ENCODE measurements at regions not wholly inside any gene's neighbourhood (a gene's known extent, or its start where the extent isn't known, plus 50 kb on each side); places are given as distances from the start of the nearest gene placed in this dataset.
"Not testable (repeated sequence)": the region's sequence is repeated elsewhere in the genome, so short reads cannot be mapped to it uniquely, and the experiment has no call there.

GRCh38 chr6:27669624-27670301, 196.9 kb upstream of the ZNF184 start:
- Histone ChIP-seq H3K4me1 (ENCODE audit: insufficient read depth, low read length) (peaks cover 5% of the 10 kb centered on the region), H3K27ac (ENCODE audit: low read depth, low read length) (peak overlapping the region; percentile 34), H3K4me3 (ENCODE audit: low read length) (no peak overlapping the region), H3K27me3 (ENCODE audit: insufficient read depth, low read length, poor library complexity, severe bottlenecking) (peaks cover 82% of the 10 kb centered on the region), H3K36me3 (ENCODE audit: insufficient read depth, low read length) (no peaks in the 10 kb centered on the region), H3K9me3 (ENCODE audit: low read length) (no peaks in the 10 kb centered on the region)
- Mint-ChIP-seq H3K4me3 (peak overlapping the region in 6 of 7 donors; percentile 5 to 72 (median 58)), H3K27me3 (peaks cover 90 to 93% of the 10 kb centered on the region in 2 donors), H3K27ac (peak overlapping the region in 7 of 8 donors; percentile 19 to 84 (median 73)), H3K9me3 (peaks cover 24 to 59% (median 55%) of the 10 kb centered on the region in 5 donors), H3K36me3 (peaks cover 0 to 4% (median 3%) of the 10 kb centered on the region in 3 donors), H3K4me1 (peaks cover 24 to 54% (median 31%) of the 10 kb centered on the region in 3 donors)
- ChIA-PET CTCF (interaction anchor here (1.0 to 1.9 kb wide), 2 partner anchors 18 to 60 kb away, joined by 3 to 4 read pairs; no protein-coding TSS in a partner anchor), POLR2A (interaction anchor here (0.5 kb wide), 1 partner anchor 1341 kb away, joined by 3 read pairs; no protein-coding TSS in a partner anchor)
- no peak for DNase-seq

DNA sequence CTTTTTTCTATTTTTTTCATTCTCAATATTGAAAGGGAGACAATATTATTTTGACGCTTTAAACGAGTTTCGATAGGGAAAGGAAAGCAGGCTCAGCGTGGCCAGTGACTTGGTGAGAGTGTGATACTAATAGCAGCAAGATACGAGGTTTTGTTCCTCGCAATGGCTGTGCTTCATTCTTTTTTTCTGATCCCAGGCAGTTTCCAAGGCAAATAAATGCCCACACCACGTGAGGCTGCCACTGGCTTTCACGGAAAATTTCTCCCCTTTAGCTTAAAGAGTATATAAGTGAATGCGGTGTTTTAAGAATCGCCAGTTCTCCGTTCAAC, 196.4 kb upstream of the ZNF184 start:
- H3K27me3 ChIP-seq (ENCODE audit: insufficient read depth, low read length, poor library complexity, severe bottlenecking): peaks cover 84% of the 10 kb centered on the region
- no peaks in the 10 kb centered on the region for H3K36me3 ChIP-seq (ENCODE audit: insufficient read depth, low read length)
- no peak for DNase-seq
- Mint-ChIP-seq H3K4me1 (peaks cover 24 to 54% (median 31%) of the 10 kb centered on the region in 3 donors), H3K27me3 (peaks cover 90 to 91% of the 10 kb centered on the region in 2 donors), H3K27ac (peak overlapping the region in 7 of 8 donors; percentile 3 to 84 (median 73)), H3K4me3 (peak overlapping the region; percentile 5 to 72 (median 51)), H3K9me3 (peaks cover 24 to 59% (median 55%) of the 10 kb centered on the region in 5 donors), H3K36me3 (peaks cover 0 to 4% (median 3%) of the 10 kb centered on the region in 3 donors)
- peak overlapping the region; percentile 34 for H3K27ac ChIP-seq (ENCODE audit: low read depth, low read length)
- ChIA-PET CTCF (interaction anchor here (1.0 kb wide), 1 partner anchor 60 kb away, joined by 3 read pairs; no protein-coding TSS in a partner anchor), POLR2A (interaction anchor here (0.5 kb wide), 1 partner anchor 1341 kb away, joined by 3 read pairs; no protein-coding TSS in a partner anchor)
- no peaks in the 10 kb centered on the region for H3K9me3 ChIP-seq (ENCODE audit: low read length)
- H3K4me1 ChIP-seq (ENCODE audit: insufficient read depth, low read length): peaks cover 5% of the 10 kb centered on the region
- H3K4me3 ChIP-seq (ENCODE audit: low read length): no peak overlapping the region

DNA sequence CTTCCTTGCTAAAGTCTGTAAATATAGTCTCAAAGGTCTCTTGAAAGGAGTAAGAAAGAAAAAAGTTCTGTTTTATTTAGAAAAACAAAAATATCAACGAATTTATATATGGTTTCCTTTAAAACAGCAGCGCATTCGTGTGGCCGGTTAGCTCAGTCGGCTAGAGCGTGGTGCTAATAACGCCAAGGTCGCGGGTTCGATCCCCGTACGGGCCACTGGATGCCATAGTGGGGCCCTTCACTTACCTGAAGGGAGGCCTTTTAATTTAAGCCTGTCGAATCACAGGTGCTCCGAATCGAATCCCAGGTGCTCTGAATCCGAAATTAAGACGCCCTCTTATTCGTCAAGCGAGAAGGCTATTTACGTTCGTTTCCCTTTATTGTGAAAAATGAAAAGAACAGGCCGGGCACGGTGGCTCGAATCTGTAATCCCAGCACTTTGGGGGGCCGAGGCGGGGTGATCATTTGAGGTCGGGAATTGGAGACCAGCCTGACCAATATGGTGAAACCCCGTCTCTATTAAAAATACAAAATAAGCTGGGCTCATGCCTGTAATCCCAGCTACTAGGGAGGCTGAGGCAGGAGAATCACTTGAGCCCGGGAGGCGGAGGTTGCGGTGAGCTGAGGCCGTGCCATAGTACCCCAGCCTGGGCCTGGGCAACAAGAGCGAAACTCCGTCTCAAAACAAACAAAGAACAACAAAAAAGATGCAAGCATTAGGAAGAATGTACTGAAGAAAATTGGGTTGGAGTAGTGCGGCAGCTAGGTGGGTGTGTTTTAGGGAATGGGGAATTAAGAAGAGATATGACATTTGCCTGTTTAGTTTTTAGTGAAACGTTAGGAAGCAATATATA, 195.8 kb upstream of the ZNF184 start:
- Histone ChIP-seq H3K27ac (ENCODE audit: low read depth, low read length) (peak overlapping the region; percentile 64), H3K9me3 (ENCODE audit: low read length) (no peaks in the 10 kb centered on the region), H3K4me1 (ENCODE audit: insufficient read depth, low read length) (peaks cover 5% of the 10 kb centered on the region), H3K36me3 (ENCODE audit: insufficient read depth, low read length) (no peaks in the 10 kb centered on the region), H3K27me3 (ENCODE audit: insufficient read depth, low read length, poor library complexity, severe bottlenecking) (peaks cover 84% of the 10 kb centered on the region), H3K4me3 (ENCODE audit: low read length) (no peak overlapping the region)
- H3K27me3 Mint-ChIP-seq: peaks cover 84 to 88% of the 10 kb centered on the region in 2 donors
- H3K4me1 Mint-ChIP-seq: peaks cover 24 to 54% (median 31%) of the 10 kb centered on the region in 3 donors
- H3K27ac Mint-ChIP-seq: peak overlapping the region in 7 of 8 donors; percentile 23 to 84 (median 73)
- H3K9me3 Mint-ChIP-seq: peaks cover 24 to 58% (median 54%) of the 10 kb centered on the region in 5 donors
- ChIA-PET POLR2A (interaction anchor here (0.5 kb wide), 1 partner anchor 1340 kb away, joined by 3 read pairs; no protein-coding TSS in a partner anchor), CTCF (interaction anchor here (1.0 kb wide), 1 partner anchor 59 kb away, joined by 3 read pairs; no protein-coding TSS in a partner anchor)
- peak overlapping the region; percentile 5 to 73 (median 51) for H3K4me3 Mint-ChIP-seq
- no peak for DNase-seq
- H3K36me3 Mint-ChIP-seq: peaks cover 0 to 4% (median 3%) of the 10 kb centered on the region in 3 donors

GRCh38 chr6:27667657-27668441, 194.9 kb upstream of the ZNF184 start:
- H3K9me3 ChIP-seq (ENCODE audit: low read length): no peaks in the 10 kb centered on the region
- H3K9me3 Mint-ChIP-seq: peaks cover 24 to 55% (median 50%) of the 10 kb centered on the region in 5 donors
- POLR2A ChIA-PET: no interaction called here
- no peaks in the 10 kb centered on the region for H3K36me3 ChIP-seq (ENCODE audit: insufficient read depth, low read length)
- no peak for DNase-seq
- H3K4me3 ChIP-seq (ENCODE audit: low read length): no peak overlapping the region
- peaks cover 0 to 3% (median 0%) of the 10 kb centered on the region in 3 donors for H3K36me3 Mint-ChIP-seq
- peaks cover 5% of the 10 kb centered on the region for H3K4me1 ChIP-seq (ENCODE audit: insufficient read depth, low read length)
- H3K27ac ChIP-seq (ENCODE audit: low read depth, low read length): peak overlapping the region; percentile 64
- peaks cover 83 to 86% of the 10 kb centered on the region in 2 donors for H3K27me3 Mint-ChIP-seq
- peak overlapping the region in 4 of 8 donors; percentile 23 to 84 (median 66) for H3K27ac Mint-ChIP-seq
- H3K4me1 Mint-ChIP-seq: peaks cover 24 to 48% (median 31%) of the 10 kb centered on the region in 3 donors
- peak overlapping the region in 5 of 7 donors; percentile 28 to 73 (median 72) for H3K4me3 Mint-ChIP-seq
- CTCF ChIA-PET: no interaction called here
- H3K27me3 ChIP-seq (ENCODE audit: insufficient read depth, low read length, poor library complexity, severe bottlenecking): peaks cover 77% of the 10 kb centered on the region

- H3K27ac Mint-ChIP-seq: peak overlapping the region in 1 of 8 donors; percentile 81
- CTCF ChIA-PET: no interaction called here
Measured at GRCh38 chr6:27667016-27667656, 194.2 kb upstream of the ZNF184 start.

DNA sequence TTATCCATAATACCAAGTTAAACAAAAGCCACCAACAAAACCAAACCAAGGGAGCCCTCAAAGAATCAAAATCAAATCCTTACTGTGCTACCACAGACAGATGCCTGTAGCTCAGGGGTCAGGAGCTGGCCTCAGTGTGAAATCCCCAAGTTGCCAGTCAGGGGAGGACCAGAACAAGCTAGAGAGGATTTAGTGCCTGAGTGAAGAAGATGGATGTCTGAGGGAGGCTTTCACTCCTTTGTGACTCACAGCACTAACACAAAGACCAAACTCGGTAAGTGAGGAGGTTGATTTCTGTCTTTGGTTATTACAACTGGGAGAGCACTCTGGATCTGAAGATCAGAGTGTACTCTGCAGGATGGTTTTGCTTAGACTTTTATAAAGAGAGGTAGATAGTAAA, 189.9 kb upstream of the ZNF184 start:
- CTCF ChIA-PET: interaction anchor here (1.4 kb wide), 1 partner anchor 367 kb away, joined by 3 read pairs; no protein-coding TSS in a partner anchor
- H3K27ac ChIP-seq (ENCODE audit: low read depth, low read length): no peak overlapping the region
- H3K27ac Mint-ChIP-seq: peak overlapping the region in 1 of 8 donors; percentile 51
- H3K27me3 ChIP-seq (ENCODE audit: insufficient read depth, low read length, poor library complexity, severe bottlenecking): peaks cover 28% of the 10 kb centered on the region
- H3K4me3 ChIP-seq (ENCODE audit: low read length): no peak overlapping the region
- H3K9me3 ChIP-seq (ENCODE audit: low read length): no peaks in the 10 kb centered on the region
- no peaks in the 10 kb centered on the region for H3K4me1 ChIP-seq (ENCODE audit: insufficient read depth, low read length)
- peak overlapping the region in 1 of 7 donors; percentile 28 for H3K4me3 Mint-ChIP-seq
- H3K9me3 Mint-ChIP-seq: peaks cover under 1 to 13% (median 8%) of the 10 kb centered on the region in 5 donors
- H3K27me3 Mint-ChIP-seq: peaks cover 48 to 53% of the 10 kb centered on the region in 2 donors
- no peaks in the 10 kb centered on the region for H3K36me3 ChIP-seq (ENCODE audit: insufficient read depth, low read length)
- POLR2A ChIA-PET: no interaction called here
- H3K36me3 Mint-ChIP-seq: no peaks in the 10 kb centered on the region
- DNase-seq: no peak
- peaks cover 0 to 6% (median 2%) of the 10 kb centered on the region in 3 donors for H3K4me1 Mint-ChIP-seq

More at GRCh38 chr6:27667016-27667656, 194.2 kb upstream of the ZNF184 start:
- Histone ChIP-seq H3K4me1 (ENCODE audit: insufficient read depth, low read length) (peaks cover 3% of the 10 kb centered on the region), H3K27ac (ENCODE audit: low read depth, low read length) (no peak overlapping the region), H3K36me3 (ENCODE audit: insufficient read depth, low read length) (no peaks in the 10 kb centered on the region), H3K9me3 (ENCODE audit: low read length) (no peaks in the 10 kb centered on the region), H3K27me3 (ENCODE audit: insufficient read depth, low read length, poor library complexity, severe bottlenecking) (peaks cover 70% of the 10 kb centered on the region), H3K4me3 (ENCODE audit: low read length) (no peak overlapping the region)
- no peak for DNase-seq
- Mint-ChIP-seq H3K27me3 (peaks cover 77 to 86% of the 10 kb centered on the region in 2 donors), H3K4me3 (peak overlapping the region in 2 of 7 donors; percentile 32 to 44), H3K4me1 (peaks cover 17 to 41% (median 23%) of the 10 kb centered on the region in 3 donors), H3K9me3 (peaks cover 20 to 48% (median 45%) of the 10 kb centered on the region in 5 donors), H3K36me3 (peaks cover 0 to 3% (median 0%) of the 10 kb centered on the region in 3 donors)
- POLR2A ChIA-PET: no interaction called here

GRCh38 chr6:27662212-27662611, 189.3 kb upstream of the ZNF184 start:
- H3K27ac ChIP-seq (ENCODE audit: low read depth, low read length); H3K9me3 ChIP-seq (ENCODE audit: low read length); H3K36me3 ChIP-seq (ENCODE audit: insufficient read depth, low read length); H3K4me1 Mint-ChIP-seq; H3K27ac Mint-ChIP-seq; POLR2A ChIA-PET; DNase-seq; H3K4me3 Mint-ChIP-seq; H3K9me3 Mint-ChIP-seq; H3K4me3 ChIP-seq (ENCODE audit: low read length); H3K36me3 Mint-ChIP-seq; H3K4me1 ChIP-seq (ENCODE audit: insufficient read depth, low read length): not testable (repeated sequence)
- peaks cover 43 to 53% of the 10 kb centered on the region in 2 donors for H3K27me3 Mint-ChIP-seq
- CTCF ChIA-PET: interaction anchor here (0.9 to 1.4 kb wide), 2 partner anchors 17 to 366 kb away, joined by 3 read pairs; no protein-coding TSS in a partner anchor
- peaks cover 22% of the 10 kb centered on the region for H3K27me3 ChIP-seq (ENCODE audit: insufficient read depth, low read length, poor library complexity, severe bottlenecking)
